Heart right ventricle (tissue), 16 donors: ENCODE measurements at regions not wholly inside any gene's neighbourhood (a gene's known extent, or its start where the extent isn't known, plus 50 kb on each side); places are given as distances from the start of the nearest gene placed in this dataset.

ENCODE experiments used
- ATAC-seq, 8 donors: fragments of 200-7000 bp; cut with Tn5 transposase; one replicate each; pipeline ENCODE4 v1.9.1; 2020; ENCODE audit warnings: mild to moderate bottlenecking in 8 of 8, moderate library complexity in 8 of 8, moderate number of reproducible peaks in 1 of 8
- DNase-seq, 2 donors: peaks; one replicate each; pipeline ENCODE4 v3.0.0-alpha.2; 2020
- H3K27ac ChIP-seq, 10 donors: fragments of 200-600 bp; sonication (generic) in 2 of 10; one replicate each; pipeline versions ENCODE4 v1.5.0 to v1.8.0; 2020 to 2022; ENCODE audit warnings: mild to moderate bottlenecking in 3 of 10
- H3K27me3 ChIP-seq, 7 donors: fragments of 200-600 bp; one replicate each; pipeline ENCODE4 v1.8.0; 2021 to 2022; ENCODE audit warnings: mild to moderate bottlenecking in 2 of 7
- H3K36me3 ChIP-seq, 9 donors: fragments of 200-600 bp; sonication (generic) in 1 of 9; one replicate each; pipeline versions ENCODE4 v1.5.0 to v1.8.0; 2020 to 2022; ENCODE audit warnings: mild to moderate bottlenecking in 2 of 9
- H3K4me1 ChIP-seq, 9 donors: fragments of 200-600 bp; sonication (generic) in 1 of 9; one replicate each; pipeline versions ENCODE4 v1.5.0 to v1.8.0; 2020 to 2022; ENCODE audit warnings: mild to moderate bottlenecking in 4 of 9
- H3K4me3 ChIP-seq, 10 donors: fragments of 200-600 bp; sonication (generic) in 2 of 10; one replicate each; pipeline versions ENCODE4 v1.5.0 to v1.8.0; 2020 to 2022; ENCODE audit warnings: mild to moderate bottlenecking in 7 of 10, moderate library complexity in 2 of 10
- H3K9me3 ChIP-seq, 11 donors: fragments of 200-600 bp in 10 of 11; sonication (generic) in 2 of 11; one replicate each; pipeline versions ENCODE4 v1.5.0 to v1.8.0; 2013 to 2022; ENCODE audit warnings: mild to moderate bottlenecking in 2 of 11, control low read depth in 1 of 11, moderate library complexity in 1 of 11
- CTCF ChIP-seq, 9 donors: fragments of 200-600 bp; sonication (generic) in 2 of 9; IDR thresholded peaks; one replicate each; pipeline versions ENCODE4 v1.5.0 to v1.8.0; 2021 to 2022; ENCODE audit warnings: antibody characterized with exemption in 9 of 9, mild to moderate bottlenecking in 5 of 9, moderate library complexity in 1 of 9
- WGBS, 2 donors: extraction: QIAGEN DNeasy Blood & Tissue Kit; methylation state at CpG; one replicate each; pipeline ENCODE4 v1.1.7; 2013; ENCODE audit warnings: inconsistent platforms in 1 of 2; 5-methylcytosine and 5-hydroxymethylcytosine counted together
- intact Hi-C, 10 donors: fragments of 100-400 bp; cut with DNase I; formaldehyde crosslinking; loops; one replicate each; pipeline versions ENCODE4 v1.11.1 to v1.14.2; 2022
- donor health status: Arrhythmogenic right ventricular cardiomyopathy.
- donor health status: ischemic (EF 13 %, LVEDD 7.1; RV severe dilation, severe dysfunction).
- donor health status: healthy with polysubstance abuse.
- donor health status: DM: no; HTN: yes; CAD: no.
- donor health status: DM: no; HTN: no; CAD: no.
- donor health status: ischemic (EF 25% LVEDD 6.9; RV normal size, moderate dysfunction).
- donor health status: ischemic (EF 25% LVEDD 5.7; RV mildly dilated, moderate dysfunction).
- donor health status: healthy.
- donor health status: DM: yes; HTN: yes; CAD: no.
- donor health status: Ischemic cardiomyopathy.
- donor health status: ischemic (EF 35%, LVEDD 5.7; RV mildly dilated, moderate dysfunction).
- donor health status: nonischemic (EF 11% LVEDD 7.7; RV severe dilation, severe dysfunction).
- donor health status: DM: yes; HTN: yes; CAD: no.
- donor health status: PGD.
- donor health status: ischemic (EF 29% LVEDD 5.4; RV normal size, mild dysfunction).
- donor health status: nonischemic (EF 23%, LVEDD 6.1; RV moderate dilation, normal function).

- H3K27me3 ChIP-seq, result no peaks in the 10 kb centered on the region
- no peak overlapping the region for H3K4me3 ChIP-seq
- H3K4me1 ChIP-seq, result peaks cover 0 to 4% (median 0%) of the 10 kb centered on the region in 9 donors
- no peak for TF ChIP-seq CTCF (IDR thresholded peaks at IDR 0.05)
- H3K36me3 ChIP-seq, result no peaks in the 10 kb centered on the region
- H3K9me3 ChIP-seq, result no peaks in the 10 kb centered on the region
- DNase-seq (no peak), ATAC-seq (no peak)
- H3K27ac ChIP-seq, result no peak overlapping the region
- 93 to 94% methylated on average over 7 of the region's 7 CpGs for WGBS, 2 donors
- intact Hi-C loops, result no loop called here
These were observed 76.6 kb upstream of the ARID1B start for GRCh38 chr6:156700440-156701057.

- WGBS, 2 donors, result 95% methylated on average over 3 of the region's 3 CpGs
- no peak for TF ChIP-seq CTCF (IDR thresholded peaks at IDR 0.05)
- Histone ChIP-seq H3K36me3 (no peaks in the 10 kb centered on the region), H3K4me1 (peaks cover 0 to 4% (median 0%) of the 10 kb centered on the region in 9 donors), H3K27me3 (no peaks in the 10 kb centered on the region), H3K4me3 (no peak overlapping the region), H3K27ac (no peak overlapping the region), H3K9me3 (no peaks in the 10 kb centered on the region)
- DNase-seq (no peak), ATAC-seq (no peak)
- intact Hi-C loops, result loop anchor here in 1 of 10 donors (10.0 kb wide), 1 partner anchor 315 kb away; no protein-coding TSS in a partner anchor
These were observed 77.2 kb upstream of the ARID1B start for GRCh38 chr6:156699935-156700334.

GRCh38 chr6:156699017-156699421 is 78.2 kb upstream of the ARID1B start:
- WGBS, 2 donors, result 89 to 94% methylated on average over 5 of the region's 5 CpGs
- H3K27me3 ChIP-seq, result no peaks in the 10 kb centered on the region
- no peak overlapping the region for H3K4me3 ChIP-seq
- DNase-seq, result no peak
- no peaks in the 10 kb centered on the region for H3K36me3 ChIP-seq
- H3K27ac ChIP-seq, result no peak overlapping the region
- intact Hi-C loops, result loop anchor here in 1 of 10 donors (10.0 kb wide), 1 partner anchor 316 kb away; no protein-coding TSS in a partner anchor
- peaks cover 0 to 4% (median 0%) of the 10 kb centered on the region in 9 donors for H3K4me1 ChIP-seq
- H3K9me3 ChIP-seq, result no peaks in the 10 kb centered on the region
- TF ChIP-seq CTCF (IDR thresholded peaks at IDR 0.05), result no peak
- no peak for ATAC-seq

- Histone ChIP-seq H3K4me3 (no peak overlapping the region), H3K4me1 (peaks cover 0 to 4% (median 0%) of the 10 kb centered on the region in 9 donors), H3K36me3 (no peaks in the 10 kb centered on the region), H3K27me3 (no peaks in the 10 kb centered on the region), H3K9me3 (no peaks in the 10 kb centered on the region), H3K27ac (no peak overlapping the region)
- TF ChIP-seq CTCF (IDR thresholded peaks at IDR 0.05), result no peak
- DNase-seq, result no peak
- no peak for ATAC-seq
- intact Hi-C loops, result loop anchor here in 1 of 10 donors (10.0 kb wide), 1 partner anchor 316 kb away; no protein-coding TSS in a partner anchor
- WGBS, 2 donors, result 80 to 87% methylated on average over 9 of the region's 9 CpGs
These were observed 78.8 kb upstream of the ARID1B start for GRCh38 chr6:156698239-156699016.
